ENCODE measurements at regions not wholly inside any gene's neighbourhood (a gene's known extent, or its start where the extent isn't known, plus 50 kb on each side); places are given as distances from the start of the nearest gene placed in this dataset.

DNA sequence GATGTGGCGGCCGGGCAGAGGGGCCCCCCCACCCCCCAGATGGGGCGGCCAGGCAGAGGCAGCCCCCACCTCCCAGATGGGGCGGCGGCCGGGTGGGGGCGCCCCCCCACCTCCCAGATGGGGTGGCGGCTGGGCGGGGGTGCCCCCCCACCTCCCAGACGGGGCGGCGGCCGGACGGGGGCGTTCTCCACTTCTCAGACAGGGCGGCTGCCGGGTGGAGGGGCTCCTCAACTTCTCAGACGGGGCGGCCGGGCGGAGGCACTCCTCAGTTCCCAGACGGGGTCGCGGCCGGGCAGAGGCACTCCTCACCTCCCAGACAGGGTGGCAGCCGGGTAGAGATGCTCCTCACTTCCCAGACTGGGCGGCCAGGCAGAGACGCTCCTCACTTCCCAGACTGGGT is 469.8 kb downstream of the PCNX1 start:
- intact Hi-C loops (cut with micrococcal nuclease), result no loop called here
- CTCF ChIA-PET, result no interaction called here
- H3K4me1 Mint-ChIP-seq (ENCODE audit: insufficient read depth, unreplicated experiment), result peaks cover 30% of the 10 kb centered on the region
- TF ChIP-seq, protein P1, sequence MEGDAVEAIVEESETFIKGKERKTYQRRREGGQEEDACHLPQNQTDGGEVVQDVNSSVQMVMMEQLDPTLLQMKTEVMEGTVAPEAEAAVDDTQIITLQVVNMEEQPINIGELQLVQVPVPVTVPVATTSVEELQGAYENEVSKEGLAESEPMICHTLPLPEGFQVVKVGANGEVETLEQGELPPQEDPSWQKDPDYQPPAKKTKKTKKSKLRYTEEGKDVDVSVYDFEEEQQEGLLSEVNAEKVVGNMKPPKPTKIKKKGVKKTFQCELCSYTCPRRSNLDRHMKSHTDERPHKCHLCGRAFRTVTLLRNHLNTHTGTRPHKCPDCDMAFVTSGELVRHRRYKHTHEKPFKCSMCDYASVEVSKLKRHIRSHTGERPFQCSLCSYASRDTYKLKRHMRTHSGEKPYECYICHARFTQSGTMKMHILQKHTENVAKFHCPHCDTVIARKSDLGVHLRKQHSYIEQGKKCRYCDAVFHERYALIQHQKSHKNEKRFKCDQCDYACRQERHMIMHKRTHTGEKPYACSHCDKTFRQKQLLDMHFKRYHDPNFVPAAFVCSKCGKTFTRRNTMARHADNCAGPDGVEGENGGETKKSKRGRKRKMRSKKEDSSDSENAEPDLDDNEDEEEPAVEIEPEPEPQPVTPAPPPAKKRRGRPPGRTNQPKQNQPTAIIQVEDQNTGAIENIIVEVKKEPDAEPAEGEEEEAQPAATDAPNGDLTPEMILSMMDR (IDR thresholded peaks at IDR 0.05; ENCODE audit: unreplicated experiment), result no peak
- no TSS peak for BruUV-seq (replicated peaks)
- H3K27ac Mint-ChIP-seq (ENCODE audit: low read depth, unreplicated experiment), result peak overlapping the region; percentile 9
- no peaks in the 10 kb centered on the region for H3K27me3 Mint-ChIP-seq (ENCODE audit: insufficient read depth, unreplicated experiment)
- H3K9me3 Mint-ChIP-seq (ENCODE audit: unreplicated experiment), result no peaks in the 10 kb centered on the region
- POLR2A ChIA-PET, result no interaction called here
- no peak for DNase-seq (ENCODE audit: unreplicated experiment)
- peaks cover 15% of the 10 kb centered on the region for H3K36me3 Mint-ChIP-seq (ENCODE audit: insufficient read depth, unreplicated experiment)
- no peak overlapping the region for H3K4me3 Mint-ChIP-seq (ENCODE audit: unreplicated experiment)

DNA sequence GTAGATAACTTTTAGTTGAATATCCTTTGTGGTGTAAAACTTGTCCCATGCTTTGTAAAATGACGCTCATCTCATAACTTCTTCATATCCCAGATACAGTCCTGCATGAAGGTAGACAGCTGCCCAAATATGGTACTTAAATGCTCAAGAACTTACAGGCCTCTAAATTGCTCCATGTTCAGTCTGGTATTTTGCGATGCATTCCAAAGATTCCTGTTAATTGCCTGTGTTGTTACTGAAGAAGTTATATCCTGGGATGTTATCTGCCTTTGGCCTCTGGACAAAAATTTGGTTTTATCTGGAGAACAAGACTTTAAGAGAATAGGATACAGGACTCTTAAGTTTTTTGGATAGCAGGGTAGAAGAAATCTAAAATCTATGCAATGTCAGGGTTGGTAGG is 473.0 kb downstream of the PCNX1 start:
- CTCF ChIA-PET, result interaction anchor here (0.6 to 2.0 kb wide), 4 partner anchors 10 to 58 kb away, joined by 3 to 5 read pairs (median 4); no protein-coding TSS in a partner anchor

DNA sequence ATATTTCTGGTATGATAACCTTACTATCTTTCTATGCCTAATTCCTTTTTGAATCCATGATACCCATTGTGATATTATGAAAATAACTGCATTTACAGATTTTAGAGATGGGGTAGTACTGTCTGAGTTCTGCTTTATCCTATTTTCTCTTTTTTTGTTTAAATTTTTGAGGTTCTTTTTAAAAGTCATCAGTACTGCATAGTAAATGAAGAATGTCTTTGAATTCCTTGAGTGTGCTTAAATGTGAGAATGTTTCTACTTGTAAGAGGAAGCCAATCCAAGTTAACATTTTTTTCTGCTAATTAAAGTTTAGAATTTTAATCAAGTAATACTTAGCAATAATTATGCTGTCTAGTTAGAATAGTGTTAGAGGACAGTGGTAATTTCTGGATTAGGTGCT is 474.6 kb downstream of the PCNX1 start:
- intact Hi-C loops (cut with micrococcal nuclease), result no loop called here
- CTCF ChIA-PET, result interaction anchor here (0.5 to 1.2 kb wide), 3 partner anchors 57 to 167 kb away, joined by 3 read pairs; no protein-coding TSS in a partner anchor
- Mint-ChIP-seq H3K4me3 (ENCODE audit: unreplicated experiment) (no peak overlapping the region), H3K36me3 (ENCODE audit: insufficient read depth, unreplicated experiment) (peaks cover 15% of the 10 kb centered on the region), H3K9me3 (ENCODE audit: unreplicated experiment) (no peaks in the 10 kb centered on the region), H3K27me3 (ENCODE audit: insufficient read depth, unreplicated experiment) (no peaks in the 10 kb centered on the region), H3K4me1 (ENCODE audit: insufficient read depth, unreplicated experiment) (peaks cover 22% of the 10 kb centered on the region), H3K27ac (ENCODE audit: low read depth, unreplicated experiment) (no peak overlapping the region)
- no TSS peak for BruUV-seq (replicated peaks)
- DNase-seq (ENCODE audit: unreplicated experiment), result no peak
- TF ChIP-seq, protein P1 (IDR thresholded peaks at IDR 0.05; ENCODE audit: unreplicated experiment), result no peak
- POLR2A ChIA-PET, result interaction anchor here (1.4 to 1.6 kb wide), 2 partner anchors 26 to 60 kb away, joined by 4 to 6 read pairs; no protein-coding TSS in a partner anchor

More for the DNA sequence above, 473.0 kb downstream of the PCNX1 start:
- no peak for DNase-seq (ENCODE audit: unreplicated experiment)
- POLR2A ChIA-PET, result interaction anchor here (0.7 to 2.2 kb wide), 7 partner anchors 9 to 1847 kb away, joined by 3 to 9 read pairs (median 4); no protein-coding TSS in a partner anchor
- Mint-ChIP-seq H3K27ac (ENCODE audit: low read depth, unreplicated experiment) (peak overlapping the region; percentile 97), H3K4me3 (ENCODE audit: unreplicated experiment) (no peak overlapping the region), H3K27me3 (ENCODE audit: insufficient read depth, unreplicated experiment) (no peaks in the 10 kb centered on the region), H3K4me1 (ENCODE audit: insufficient read depth, unreplicated experiment) (peaks cover 22% of the 10 kb centered on the region), H3K9me3 (ENCODE audit: unreplicated experiment) (no peaks in the 10 kb centered on the region), H3K36me3 (ENCODE audit: insufficient read depth, unreplicated experiment) (peaks cover 15% of the 10 kb centered on the region)
- intact Hi-C loops (cut with micrococcal nuclease), result no loop called here
- TF ChIP-seq, protein P1 (IDR thresholded peaks at IDR 0.05; ENCODE audit: unreplicated experiment), result no peak
- no TSS peak for BruUV-seq (replicated peaks)

DNA sequence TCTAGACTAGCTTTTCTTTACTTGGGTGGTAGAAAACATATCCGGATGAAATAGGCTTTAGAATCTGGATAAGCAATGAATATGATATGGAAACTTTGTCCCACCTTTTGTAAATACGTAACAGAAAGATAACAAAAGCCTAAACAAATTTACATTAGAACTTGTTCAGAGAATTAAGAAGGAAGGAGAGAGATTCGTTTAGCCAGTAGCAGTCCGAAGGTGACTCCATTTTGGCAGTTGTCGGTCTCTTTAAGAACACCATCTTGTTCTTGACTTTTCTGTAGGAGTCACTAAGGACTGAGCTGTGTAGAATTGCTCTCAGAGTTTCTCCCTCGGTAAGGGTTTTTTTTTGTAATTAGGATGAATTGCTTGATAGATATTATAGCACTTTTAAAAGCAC is 475.1 kb downstream of the PCNX1 start:
- H3K4me1 Mint-ChIP-seq (ENCODE audit: insufficient read depth, unreplicated experiment), result peaks cover 22% of the 10 kb centered on the region
- intact Hi-C loops (cut with micrococcal nuclease), result no loop called here

More for the DNA sequence above, 475.1 kb downstream of the PCNX1 start:
- no TSS peak for BruUV-seq (replicated peaks)
- Mint-ChIP-seq H3K27ac (ENCODE audit: low read depth, unreplicated experiment) (no peak overlapping the region), H3K4me3 (ENCODE audit: unreplicated experiment) (no peak overlapping the region), H3K9me3 (ENCODE audit: unreplicated experiment) (no peaks in the 10 kb centered on the region), H3K27me3 (ENCODE audit: insufficient read depth, unreplicated experiment) (no peaks in the 10 kb centered on the region), H3K36me3 (ENCODE audit: insufficient read depth, unreplicated experiment) (peaks cover 15% of the 10 kb centered on the region)
- ChIA-PET CTCF (no interaction called here), POLR2A (interaction anchor here (1.4 to 1.6 kb wide), 2 partner anchors 27 to 61 kb away, joined by 4 to 6 read pairs; no protein-coding TSS in a partner anchor)
- DNase-seq (ENCODE audit: unreplicated experiment), result no peak
- TF ChIP-seq, protein P1 (IDR thresholded peaks at IDR 0.05; ENCODE audit: unreplicated experiment), result no peak

Data from MCF 10A (cell line).